HEK293T (cell line): ENCODE measurements at regions not wholly inside any gene's neighbourhood (a gene's known extent, or its start where the extent isn't known, plus 50 kb on each side); places are given as distances from the start of the nearest gene placed in this dataset.

Experiments used
- ARNT ChIP-seq: fragments of 450-650 bp; IDR thresholded peaks from 2 replicates; pipeline ENCODE4 v1.6.1; 2017; ENCODE audit warnings: mild to moderate bottlenecking
- BHLHE40 ChIP-seq: fragments of 450-650 bp; IDR thresholded peaks from 2 replicates; pipeline ENCODE4 v1.6.1; 2016; ENCODE audit warnings: mild to moderate bottlenecking, moderate library complexity, borderline replicate concordance
- FOXA1 ChIP-seq: fragments of 450-650 bp; IDR thresholded peaks from 2 replicates; pipeline ENCODE4 v1.6.1; 2016; ENCODE audit warnings: mild to moderate bottlenecking
- FOXK2 ChIP-seq: fragments of 450-650 bp; IDR thresholded peaks from 2 replicates; pipeline ENCODE4 v1.6.1; 2016; ENCODE audit warnings: mild to moderate bottlenecking
- FOXM1 ChIP-seq: fragments of 450-650 bp; IDR thresholded peaks from 2 replicates; pipeline ENCODE4 v1.6.1; 2017; ENCODE audit warnings: mild to moderate bottlenecking, borderline replicate concordance
- LEF1 ChIP-seq: fragments of 450-650 bp; IDR thresholded peaks from 2 replicates; pipeline ENCODE4 v1.6.1; 2017; ENCODE audit warnings: mild to moderate bottlenecking, borderline replicate concordance
- SP1 ChIP-seq: fragments of 450-650 bp; IDR thresholded peaks from 2 replicates; pipeline ENCODE4 v1.6.1; 2017
- ZNF384 ChIP-seq: fragments of 450-650 bp; IDR thresholded peaks from 2 replicates; pipeline ENCODE4 v1.6.1; 2016

DNA sequence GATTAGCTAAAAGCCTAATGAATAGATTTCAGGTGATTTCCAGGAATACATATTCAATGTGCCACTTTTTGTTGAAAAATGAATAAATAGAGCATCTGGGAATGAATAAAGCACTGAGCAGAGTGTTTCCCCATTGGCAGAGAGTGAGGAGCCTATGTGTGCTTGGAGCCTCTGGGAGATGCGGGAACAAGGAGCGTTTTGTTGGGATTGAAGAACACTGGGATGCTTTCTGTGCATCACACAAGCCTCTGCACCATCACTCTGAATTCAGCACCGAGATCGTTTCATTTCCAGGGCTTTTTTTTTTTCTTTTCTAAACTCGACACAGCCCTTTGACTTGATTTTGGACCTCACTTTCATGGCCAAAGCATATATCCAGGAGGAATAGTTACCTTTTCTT, 111.4 kb downstream of the BAMBI start:
- TF ChIP-seq SP1 (no peak), FOXK2 (no peak), LEF1 (no peak), BHLHE40 (no peak), ZNF384 (no peak), FOXA1 (no peak), FOXM1 (no peak), ARNT (no peak)
